Gastrocnemius medialis (tissue), 4 donors: ENCODE measurements at regions not wholly inside any gene's neighbourhood (a gene's known extent, or its start where the extent isn't known, plus 50 kb on each side); places are given as distances from the start of the nearest gene placed in this dataset.

Experiments
- CTCF ChIP-seq, 5 experiments: fragments of 450-650 bp in 3 of 5; fragments of 200-600 bp in 2 of 5; sonication (generic) in 2 of 5; IDR thresholded peaks in 4 of 5; conservative IDR thresholded peaks in 1 of 5; 1 replicate in 4 of 5; 2 replicates in 1 of 5; pipeline ENCODE4 v1.5.1; 2016 to 2019; ENCODE audit warnings: antibody characterized with exemption in 5 of 5, mild to moderate bottlenecking in 3 of 5, moderate library complexity in 3 of 5
- POLR2A ChIP-seq, 2 donors: fragments of 450-650 bp; IDR thresholded peaks; one replicate each; pipeline ENCODE4 v1.6.1; 2017; ENCODE audit warnings: antibody characterized with exemption in 2 of 2, mild to moderate bottlenecking in 2 of 2, moderate library complexity in 2 of 2

GRCh38 chr6:78390066-78390465 lies 477.3 kb upstream of the IRAK1BP1 start:
- no peak for TF ChIP-seq CTCF (IDR thresholded peaks at IDR 0.05 in 4 of 5, conservative IDR thresholded peaks at IDR 0.05 in 1 of 5)
- TF ChIP-seq POLR2A (IDR thresholded peaks at IDR 0.05): no peak
